IPS-18c (cell line): ENCODE measurements at regions not wholly inside any gene's neighbourhood (a gene's known extent, or its start where the extent isn't known, plus 50 kb on each side); places are given as distances from the start of the nearest gene placed in this dataset.

Source experiments
- H3K4me3 ChIP-seq: 2 replicates; pipeline ENCODE4 v1.7.0; 2013; ENCODE audit warnings: low read depth, mild to moderate bottlenecking, low read length, moderate library complexity; ENCODE audit not compliant: insufficient read depth
- H3K9me3 ChIP-seq: one replicate; pipeline ENCODE4 v1.6.1; 2013; ENCODE audit warnings: mild to moderate bottlenecking, low read length, moderate library complexity; ENCODE audit not compliant: control insufficient read depth, insufficient read depth

DNA sequence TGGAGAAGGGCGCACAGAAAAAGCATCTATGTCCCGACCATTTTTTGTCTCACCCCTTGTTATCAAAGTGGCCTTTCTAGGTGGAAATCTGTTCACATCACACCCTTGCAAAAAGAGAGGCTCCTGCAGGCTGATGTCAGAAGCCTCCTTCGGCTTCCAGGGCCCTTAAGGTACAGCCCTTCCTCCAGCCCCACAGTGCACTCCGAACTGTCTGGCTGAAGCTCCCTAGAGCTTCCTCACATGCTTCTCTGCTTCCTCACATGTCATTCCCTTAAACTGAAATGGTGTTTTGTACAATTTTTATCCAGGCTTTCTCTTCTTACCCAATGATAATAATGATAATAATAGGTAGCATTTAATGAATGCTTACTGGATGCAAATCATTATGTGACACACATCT lies 210.3 kb downstream of the INHBA start:
- Histone ChIP-seq H3K9me3 (no peaks in the 10 kb centered on the region), H3K4me3 (no peak overlapping the region)

DNA sequence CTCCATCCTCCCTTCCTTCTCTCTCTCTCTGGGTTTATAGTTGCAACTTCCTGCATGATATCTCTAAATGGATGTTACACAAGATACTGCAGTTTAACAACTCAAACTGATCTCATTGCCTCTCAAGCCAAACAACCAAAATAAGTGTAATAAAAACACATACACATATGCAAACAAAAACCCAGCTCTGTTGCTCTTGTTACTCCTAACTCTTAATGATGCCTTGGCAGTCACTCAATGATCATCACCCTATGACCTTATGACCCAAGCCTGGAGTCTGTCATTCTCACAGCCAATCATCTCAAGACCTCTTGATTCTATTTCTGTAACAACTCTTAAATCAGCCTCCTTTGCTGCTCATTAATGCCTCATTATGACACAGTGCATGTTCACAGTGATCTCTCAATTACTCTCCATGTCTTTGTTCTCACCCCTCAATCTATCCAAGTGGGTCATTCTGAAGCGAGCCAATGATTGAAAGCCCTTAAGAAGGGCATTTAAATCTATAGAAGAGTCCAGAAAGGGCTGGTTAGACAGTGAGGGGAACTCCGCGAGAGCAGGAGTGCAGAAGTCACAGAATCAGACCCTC lies 210.9 kb downstream of the INHBA start:
- Histone ChIP-seq H3K9me3 (no peaks in the 10 kb centered on the region), H3K4me3 (no peak overlapping the region)

DNA sequence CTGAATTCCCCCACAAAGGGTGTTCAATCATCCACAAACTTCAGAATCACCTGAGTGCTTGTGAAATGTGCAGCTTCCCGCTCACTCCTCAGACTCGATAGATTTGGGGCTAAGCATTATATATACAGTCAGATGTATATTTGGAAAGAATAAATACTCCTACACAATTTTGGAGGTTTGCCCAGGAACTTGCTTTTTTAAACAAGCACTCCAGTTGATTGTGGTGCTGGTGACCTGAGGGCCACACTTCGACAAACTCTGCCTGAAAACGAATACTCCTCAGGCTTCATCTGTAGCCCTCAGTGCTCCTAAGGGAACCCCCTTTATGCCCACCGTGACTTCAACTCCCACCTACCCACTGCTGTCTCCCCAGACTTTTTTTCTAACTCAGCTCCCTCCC lies 211.6 kb downstream of the INHBA start:
- Histone ChIP-seq H3K4me3 (no peak overlapping the region), H3K9me3 (no peaks in the 10 kb centered on the region)

DNA sequence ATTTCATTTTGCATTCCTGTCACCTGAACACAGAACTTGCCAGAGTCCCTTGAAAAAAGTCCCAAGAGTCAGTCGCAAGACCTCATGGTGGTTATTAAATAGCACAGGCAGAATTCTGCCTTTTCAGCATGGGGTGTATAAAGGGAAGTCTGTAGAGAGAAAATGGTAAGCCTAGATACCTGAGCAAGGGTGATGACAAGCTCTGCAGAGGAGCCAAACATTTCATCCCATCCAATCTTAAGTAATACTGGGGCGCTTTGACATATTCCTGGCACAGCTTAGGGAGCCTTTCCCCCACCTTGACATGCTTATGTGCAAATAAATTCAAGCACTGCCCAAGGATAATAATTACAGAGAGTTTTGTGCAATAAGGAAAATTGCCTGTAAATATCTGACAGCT lies 213.0 kb downstream of the INHBA start:
- Histone ChIP-seq H3K4me3 (no peak overlapping the region), H3K9me3 (no peaks in the 10 kb centered on the region)

DNA sequence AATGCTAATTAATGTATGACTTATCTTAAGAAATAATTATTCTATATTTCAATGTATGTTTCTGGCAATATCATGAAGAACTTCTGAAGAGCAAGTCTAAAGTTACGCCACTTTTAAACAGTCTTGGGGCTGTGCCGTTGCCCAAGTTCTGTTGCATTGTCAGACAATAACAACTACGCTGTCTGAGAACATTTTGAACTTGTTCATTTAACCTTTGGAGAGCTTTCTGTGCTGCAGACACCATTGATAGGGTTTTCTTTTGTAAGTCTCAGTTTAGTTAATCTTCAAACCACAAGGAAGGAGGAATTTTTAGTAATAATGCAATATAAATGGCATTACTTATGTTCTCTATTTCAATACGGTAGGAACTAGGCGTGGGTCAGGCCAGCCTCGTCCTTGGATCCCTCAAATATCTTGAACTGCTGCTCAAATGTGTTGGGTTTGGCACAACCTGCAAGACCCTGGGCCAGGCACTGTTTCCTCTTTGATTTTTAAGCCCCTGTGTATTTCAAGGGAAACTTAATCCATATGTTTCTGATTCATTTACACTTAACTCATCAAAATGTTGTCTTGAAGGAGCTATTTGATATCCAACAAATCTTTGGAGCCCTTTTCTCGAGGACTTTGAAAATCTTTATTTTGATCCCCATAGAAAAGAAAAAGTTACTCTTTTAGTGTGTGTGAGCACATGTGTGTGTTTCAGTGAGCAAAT lies 215.5 kb downstream of the INHBA start:
- Histone ChIP-seq H3K9me3 (no peaks in the 10 kb centered on the region), H3K4me3 (no peak overlapping the region)

DNA sequence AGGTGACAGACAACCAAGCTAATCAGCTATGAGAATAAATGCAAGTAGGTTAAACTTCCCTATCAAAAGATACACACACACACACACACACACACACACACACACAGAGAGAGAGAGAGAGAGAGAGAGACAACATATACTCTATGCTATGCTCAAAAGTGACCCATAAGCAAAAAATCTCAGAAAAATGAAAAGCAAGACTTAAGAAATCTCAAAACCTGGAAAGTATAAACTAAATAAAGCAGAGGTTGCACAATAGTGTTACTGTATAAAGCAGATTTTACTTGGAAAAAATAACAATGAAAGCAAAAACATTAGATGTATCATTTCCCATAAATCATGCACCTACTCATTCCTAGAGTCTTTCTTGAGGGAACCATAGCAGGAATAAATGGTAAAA lies 221.5 kb downstream of the INHBA start:
- H3K4me3 ChIP-seq: no peak overlapping the region
- no peaks in the 10 kb centered on the region for H3K9me3 ChIP-seq

DNA sequence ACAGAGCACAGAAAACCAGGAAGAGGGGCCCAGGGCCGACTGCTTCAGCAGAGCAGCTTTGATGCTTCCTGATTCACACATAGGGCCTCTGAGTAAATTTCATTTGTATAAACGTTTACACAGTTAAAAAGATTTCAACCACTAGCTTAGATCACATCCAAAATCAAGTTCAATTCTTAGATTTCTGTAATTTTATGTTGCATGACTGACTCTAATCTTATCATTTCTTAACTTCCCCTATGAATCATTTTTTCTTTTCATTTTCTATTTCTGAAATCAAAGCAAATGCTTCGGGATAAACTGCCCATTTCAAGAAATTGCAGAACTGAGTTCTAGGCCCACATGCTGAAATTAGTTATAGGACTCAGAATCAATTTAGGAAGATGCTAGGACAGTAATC lies 224.7 kb downstream of the INHBA start:
- H3K4me3 ChIP-seq: no peak overlapping the region
- H3K9me3 ChIP-seq: no peaks in the 10 kb centered on the region

DNA sequence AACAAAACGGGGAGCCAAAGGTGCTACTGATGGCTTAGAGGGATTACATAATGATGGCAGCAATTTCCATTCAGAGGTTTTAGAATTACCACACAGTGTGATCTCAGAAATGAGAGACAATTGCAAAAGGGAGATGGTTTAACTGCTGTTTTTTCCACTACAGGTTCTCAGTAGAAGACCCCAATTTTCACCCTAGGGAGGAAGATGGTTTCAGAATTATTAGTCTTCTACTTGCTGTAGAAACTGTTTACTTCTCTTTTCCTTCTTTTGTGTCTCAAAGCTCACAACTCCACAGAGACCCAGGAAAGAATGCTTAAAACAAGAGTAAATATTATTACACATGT lies 226.5 kb downstream of the INHBA start:
- H3K4me3 ChIP-seq: no peak overlapping the region
- no peaks in the 10 kb centered on the region for H3K9me3 ChIP-seq

DNA sequence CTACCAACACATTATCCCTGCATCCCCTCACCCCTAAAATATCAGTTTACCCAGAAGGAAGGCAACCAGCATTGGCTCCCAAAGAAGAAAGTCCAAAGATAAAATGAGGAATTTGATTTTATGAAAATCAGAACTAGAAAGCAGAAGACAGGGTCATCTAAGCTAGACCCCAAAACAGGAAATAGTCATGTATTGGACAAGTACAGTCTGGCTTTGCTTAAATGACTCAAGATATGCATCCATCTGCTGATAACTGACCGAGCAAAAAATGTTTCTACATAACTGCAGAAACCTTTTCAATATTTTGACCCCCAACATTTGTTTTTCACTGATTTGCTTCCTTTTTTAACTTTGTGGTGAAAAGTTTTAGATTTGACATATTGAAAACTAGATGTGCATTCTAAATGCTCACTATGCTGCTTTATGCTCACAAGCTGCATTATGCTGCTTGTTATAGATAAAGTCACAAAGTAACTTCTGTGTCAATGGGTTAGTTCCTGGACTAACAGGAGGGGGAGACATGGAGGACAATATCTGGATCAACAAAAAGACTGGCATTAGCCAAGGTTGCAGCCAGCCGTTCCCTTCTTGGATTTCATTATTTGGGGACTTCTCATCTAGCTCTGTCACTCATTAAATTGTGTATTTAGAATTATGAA lies 227.0 kb downstream of the INHBA start:
- Histone ChIP-seq H3K9me3 (no peaks in the 10 kb centered on the region), H3K4me3 (no peak overlapping the region)

DNA sequence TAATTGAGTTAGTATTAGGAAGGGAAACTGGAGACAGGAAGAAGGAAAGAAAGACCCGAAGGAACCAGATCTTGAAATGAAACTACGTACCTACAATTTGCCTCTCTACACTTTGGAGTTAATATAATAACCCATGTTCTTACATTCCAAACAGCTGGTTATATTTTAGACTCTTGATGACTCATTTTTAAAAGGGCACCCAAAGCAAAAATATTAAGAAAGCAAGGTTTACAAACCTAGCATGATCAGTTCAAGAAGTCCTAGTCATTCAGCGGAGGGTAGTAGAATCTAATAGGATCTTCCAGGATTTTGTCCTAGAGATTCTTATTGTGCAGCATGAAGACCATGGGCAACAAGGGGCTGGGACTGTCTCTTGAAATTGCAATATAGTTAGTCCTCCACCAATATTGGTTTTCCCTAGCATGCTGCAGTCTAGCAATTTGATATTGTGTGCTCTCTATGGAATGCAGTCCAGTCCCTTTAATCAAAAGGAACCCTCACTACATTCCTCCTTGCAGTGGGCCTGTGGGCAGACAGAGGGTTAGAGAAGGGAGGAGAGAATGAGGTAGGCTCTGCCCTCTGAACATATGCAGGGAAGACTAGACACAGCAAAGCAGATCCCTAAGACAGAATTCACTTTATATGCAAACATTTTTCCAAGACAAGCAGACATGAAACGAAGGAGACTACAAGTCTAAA lies 230.3 kb downstream of the INHBA start:
- Histone ChIP-seq H3K9me3 (no peaks in the 10 kb centered on the region), H3K4me3 (no peak overlapping the region)

DNA sequence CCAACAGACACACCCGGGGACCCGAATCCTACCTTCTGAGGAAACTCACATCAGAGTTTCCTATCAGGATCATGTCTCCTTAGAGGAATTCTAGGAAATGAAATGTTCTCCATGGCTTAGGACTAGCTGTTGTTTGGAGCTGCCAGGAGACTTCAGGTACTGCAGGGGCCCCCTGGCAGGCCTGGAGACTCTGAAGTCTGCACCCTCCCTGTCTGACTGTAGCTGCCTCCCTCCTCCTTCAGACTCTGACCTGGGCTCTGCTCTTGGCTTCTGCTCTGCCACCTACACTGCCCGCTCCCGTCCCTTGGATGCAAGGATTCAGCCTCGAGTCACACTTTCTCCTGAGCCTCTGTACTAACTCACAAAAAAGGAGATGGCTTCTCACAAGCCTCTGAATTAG lies 232.8 kb downstream of the INHBA start:
- H3K4me3 ChIP-seq: no peak overlapping the region
- no peaks in the 10 kb centered on the region for H3K9me3 ChIP-seq

DNA sequence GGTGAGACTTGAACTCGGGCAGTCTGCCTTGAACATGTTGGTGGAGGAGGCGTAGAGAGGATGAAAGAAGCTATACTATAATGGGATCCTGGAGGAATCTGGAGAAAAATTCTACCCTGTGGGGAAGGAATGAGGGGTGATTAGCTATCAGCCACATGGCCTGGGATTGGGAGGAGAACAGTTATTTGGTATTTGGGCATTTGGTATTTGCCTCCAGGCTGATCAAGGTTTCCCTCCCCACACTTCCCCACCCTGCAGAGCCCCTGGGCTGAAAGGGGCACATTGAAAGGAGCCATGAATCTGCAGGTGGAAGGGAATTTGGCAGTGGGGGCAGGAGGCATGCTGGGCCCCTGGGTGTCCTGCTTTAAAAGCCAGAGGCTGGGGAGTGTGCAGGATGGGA lies 235.3 kb downstream of the INHBA start:
- no peaks in the 10 kb centered on the region for H3K9me3 ChIP-seq
- no peak overlapping the region for H3K4me3 ChIP-seq

DNA sequence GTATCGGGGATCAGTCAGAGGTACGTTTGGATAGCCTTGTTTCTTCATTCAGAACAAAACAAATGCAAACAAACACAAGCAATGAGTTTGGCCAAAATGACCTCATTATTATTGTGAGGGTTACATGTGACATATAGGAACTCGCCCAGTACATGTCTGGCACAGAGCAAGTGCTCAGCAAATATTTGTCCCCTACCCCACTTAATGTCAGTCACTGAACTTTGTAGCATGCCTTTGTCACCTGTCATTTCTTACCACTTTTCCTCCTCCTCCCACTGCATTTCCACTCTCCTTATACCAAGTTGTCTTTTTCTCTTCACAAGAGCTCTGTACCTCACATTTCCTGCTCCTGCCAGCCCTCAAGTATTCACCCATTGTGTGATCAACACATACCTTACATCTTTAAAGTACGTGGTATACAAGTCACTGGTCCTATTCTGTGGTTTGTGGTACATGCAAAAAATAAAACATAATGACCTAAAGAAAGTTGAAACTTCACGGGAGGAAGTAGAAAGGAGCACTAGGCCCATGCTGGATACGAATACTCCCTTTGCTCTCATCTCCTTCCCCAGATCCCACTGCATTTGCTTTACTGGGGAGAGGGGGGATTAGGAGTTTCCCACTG lies 236.0 kb downstream of the INHBA start:
- H3K4me3 ChIP-seq: no peak overlapping the region
- no peaks in the 10 kb centered on the region for H3K9me3 ChIP-seq

DNA sequence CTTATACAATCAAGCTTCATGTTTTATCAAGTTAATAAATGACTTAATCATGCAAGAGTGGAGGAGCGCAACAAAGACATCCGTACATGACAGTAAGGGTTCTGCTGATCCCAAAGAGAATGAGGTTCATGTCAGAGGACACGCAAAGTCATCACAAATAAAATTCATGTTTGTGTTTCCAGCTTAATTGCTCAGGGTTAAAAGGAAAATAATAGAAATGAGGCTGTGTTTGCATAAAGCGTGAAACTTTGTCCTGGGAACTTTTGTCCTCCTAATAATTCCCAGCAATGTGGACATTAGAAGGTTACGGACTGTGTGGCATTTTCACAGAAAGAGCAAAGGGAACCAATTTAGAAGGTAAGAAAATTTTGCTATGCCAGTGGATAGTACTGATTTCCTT lies 237.3 kb downstream of the INHBA start:
- Histone ChIP-seq H3K4me3 (no peak overlapping the region), H3K9me3 (no peaks in the 10 kb centered on the region)

DNA sequence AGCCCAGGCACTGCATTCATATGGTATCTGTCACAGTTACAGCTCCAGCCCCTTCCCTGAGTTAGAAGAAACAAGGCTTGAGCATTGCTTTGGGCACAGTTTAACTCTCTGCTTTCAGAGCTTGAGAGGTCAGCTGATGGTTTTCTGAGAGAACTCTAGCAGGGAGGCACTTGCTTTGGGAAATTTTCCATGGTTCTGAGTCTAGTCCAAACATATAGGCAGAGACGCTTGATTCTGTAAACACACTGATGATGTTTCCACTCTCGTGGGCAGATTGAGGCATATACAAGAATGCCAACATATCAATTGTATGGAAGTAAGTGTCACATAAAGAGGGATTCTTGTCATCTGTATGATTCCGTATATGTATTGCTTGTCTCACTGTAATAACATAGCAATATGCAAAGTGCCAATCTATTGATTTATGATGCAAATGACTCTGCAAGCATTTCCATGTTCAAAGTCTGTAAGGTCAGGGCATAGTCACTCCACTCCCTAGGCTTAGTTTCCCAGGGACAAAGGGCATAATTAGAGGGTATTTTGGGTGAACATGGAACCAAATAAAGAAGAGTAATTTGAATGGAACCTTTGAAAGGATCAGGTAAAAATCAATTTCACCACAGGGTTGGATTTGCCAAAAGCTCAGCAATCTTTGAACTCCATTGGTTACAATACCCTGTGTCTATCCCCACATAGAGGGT lies 239.0 kb downstream of the INHBA start:
- Histone ChIP-seq H3K4me3 (no peak overlapping the region), H3K9me3 (no peaks in the 10 kb centered on the region)

DNA sequence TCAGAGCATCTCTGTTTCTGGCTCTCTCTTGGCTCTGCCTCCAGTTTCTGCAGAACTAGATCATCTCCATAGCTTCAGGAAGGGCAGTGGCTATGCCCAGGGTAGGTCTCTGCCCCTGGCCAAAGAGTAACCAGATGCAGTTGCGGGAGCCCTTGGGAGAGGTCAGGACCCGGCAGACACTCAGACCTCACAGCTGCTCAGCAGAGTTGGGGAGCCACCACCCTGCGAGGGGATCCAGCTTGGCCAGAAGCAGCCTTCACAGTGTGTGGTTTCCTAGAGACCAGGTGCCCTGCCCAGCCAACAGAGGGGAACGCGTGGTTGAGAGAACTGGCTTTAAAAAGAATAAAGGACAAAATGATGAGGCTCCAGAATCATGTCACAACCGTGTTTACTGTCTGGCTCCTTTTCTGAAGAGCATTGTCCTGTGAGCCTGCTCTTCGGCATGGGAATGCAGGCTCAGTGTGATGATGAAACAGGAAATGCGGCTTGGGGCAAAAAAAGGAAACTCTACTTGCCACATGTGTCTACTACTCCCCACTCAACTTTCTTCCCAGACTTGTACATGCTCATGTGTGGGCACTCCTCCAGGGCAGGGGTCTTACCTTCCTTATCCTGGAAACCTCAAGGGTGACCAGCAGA lies 243.1 kb downstream of the INHBA start:
- no peaks in the 10 kb centered on the region for H3K9me3 ChIP-seq
- H3K4me3 ChIP-seq: no peak overlapping the region

DNA sequence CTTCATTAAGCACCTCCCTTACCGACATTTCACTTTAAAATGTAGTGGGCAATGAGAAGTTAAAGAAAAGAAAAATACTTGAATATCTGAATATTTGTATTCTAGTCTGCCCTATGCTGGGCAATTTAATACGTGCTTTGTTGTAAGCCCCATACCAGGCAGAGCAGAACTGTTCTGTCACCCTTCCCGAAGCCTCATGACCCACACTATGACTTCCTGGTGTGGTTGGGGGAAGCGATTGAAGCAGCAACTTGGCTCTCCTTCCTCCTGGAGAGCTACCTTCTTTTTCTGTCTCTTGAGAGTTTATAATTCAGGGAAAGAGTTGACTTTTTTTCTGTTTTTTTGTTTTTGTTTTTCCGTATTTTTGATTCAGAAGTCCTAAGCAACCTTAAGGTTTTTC lies 243.7 kb downstream of the INHBA start:
- no peaks in the 10 kb centered on the region for H3K9me3 ChIP-seq
- H3K4me3 ChIP-seq: no peak overlapping the region
